SJCRH30 (cell line): ENCODE measurements at regions not wholly inside any gene's neighbourhood (a gene's known extent, or its start where the extent isn't known, plus 50 kb on each side); places are given as distances from the start of the nearest gene placed in this dataset.
A peak's percentile ranks its signal among the peaks of the same experiment; 100 is the strongest.
"Not testable (repeated sequence)": the region's sequence is repeated elsewhere in the genome, so short reads cannot be mapped to it uniquely, and the experiment has no call there.

Experiments
- DNase-seq, 2 experiments: peaks; one replicate each; pipeline ENCODE4 v3.0.0-alpha.2; 2015 to 2020
- H3K27ac ChIP-seq: fragments of 250-450 bp; sonication (Bioruptor Pico); 2 replicates; pipeline ENCODE4 v1.5.1; 2020; ENCODE audit warnings: mild to moderate bottlenecking, moderate library complexity
- H3K27me3 ChIP-seq: fragments of 250-450 bp; sonication (Bioruptor Pico); 2 replicates; pipeline ENCODE4 v1.5.1; 2020; ENCODE audit warnings: mild to moderate bottlenecking, moderate library complexity
- H3K36me3 ChIP-seq: fragments of 250-450 bp; sonication (Bioruptor Pico); 2 replicates; pipeline ENCODE4 v1.5.1; 2020; ENCODE audit warnings: mild to moderate bottlenecking, moderate library complexity
- H3K4me1 ChIP-seq: fragments of 250-450 bp; sonication (Bioruptor Pico); 2 replicates; pipeline ENCODE4 v1.5.1; 2020; ENCODE audit warnings: mild to moderate bottlenecking, moderate library complexity
- H3K4me3 ChIP-seq: fragments of 250-450 bp; sonication (Bioruptor Pico); 2 replicates; pipeline ENCODE4 v1.5.1; 2020; ENCODE audit warnings: mild to moderate bottlenecking, moderate library complexity
- H3K9me3 ChIP-seq: fragments of 250-450 bp; sonication (Bioruptor Pico); replicated peaks from 2 replicates; pipeline ENCODE4 v1.5.1; 2020; ENCODE audit warnings: mild to moderate bottlenecking, moderate library complexity

GRCh38 chr2:13260402-13260801 lies 543.7 kb downstream of the TRIB2 start:
- peak; percentile 19 to 60 for DNase-seq
- H3K27me3 ChIP-seq, result no peaks in the 10 kb centered on the region
- no peaks in the 10 kb centered on the region for H3K36me3 ChIP-seq
- no peak overlapping the region for H3K4me3 ChIP-seq
- H3K4me1 ChIP-seq, result no peaks in the 10 kb centered on the region
- H3K9me3 ChIP-seq, result no peaks in the 10 kb centered on the region
- H3K27ac ChIP-seq, result no peak overlapping the region

GRCh38 chr2:13266166-13266565 lies 549.4 kb downstream of the TRIB2 start:
- Histone ChIP-seq H3K9me3 (no peaks in the 10 kb centered on the region), H3K36me3 (no peaks in the 10 kb centered on the region), H3K4me3 (no peak overlapping the region), H3K4me1 (peaks cover 3% of the 10 kb centered on the region), H3K27me3 (no peaks in the 10 kb centered on the region), H3K27ac (peak overlapping the region; percentile 22; the same call in 1 of the 2 replicates)
- no peak for DNase-seq

- Histone ChIP-seq H3K27me3 (no peaks in the 10 kb centered on the region), H3K9me3 (no peaks in the 10 kb centered on the region), H3K4me1 (no peaks in the 10 kb centered on the region), H3K27ac (no peak overlapping the region), H3K36me3 (no peaks in the 10 kb centered on the region), H3K4me3 (no peak overlapping the region)
- no peak for DNase-seq
Measured at GRCh38 chr2:13284688-13285087, 568.0 kb downstream of the TRIB2 start.

- Histone ChIP-seq H3K9me3 (no peaks in the 10 kb centered on the region), H3K27me3 (no peaks in the 10 kb centered on the region), H3K4me1 (no peaks in the 10 kb centered on the region), H3K4me3 (no peak overlapping the region), H3K27ac (no peak overlapping the region), H3K36me3 (no peaks in the 10 kb centered on the region)
- no peak for DNase-seq
Measured at GRCh38 chr2:13289310-13289709, 572.6 kb downstream of the TRIB2 start.

GRCh38 chr2:13308478-13308805 lies 591.7 kb downstream of the TRIB2 start:
- H3K27ac ChIP-seq, H3K4me1 ChIP-seq, H3K36me3 ChIP-seq, H3K4me3 ChIP-seq, H3K27me3 ChIP-seq, DNase-seq, H3K9me3 ChIP-seq: not testable (repeated sequence)

GRCh38 chr2:13308989-13309388 lies 592.3 kb downstream of the TRIB2 start:
- Histone ChIP-seq H3K27ac (no peak overlapping the region), H3K36me3 (no peaks in the 10 kb centered on the region), H3K4me1 (no peaks in the 10 kb centered on the region), H3K9me3 (no peaks in the 10 kb centered on the region), H3K27me3 (peaks cover 3% of the 10 kb centered on the region; the same call in 1 of the 2 replicates), H3K4me3 (no peak overlapping the region)
- no peak for DNase-seq

GRCh38 chr2:13332060-13332459 lies 615.3 kb downstream of the TRIB2 start:
- H3K27ac ChIP-seq, result no peak overlapping the region
- no peaks in the 10 kb centered on the region for H3K9me3 ChIP-seq
- no peaks in the 10 kb centered on the region for H3K27me3 ChIP-seq
- no peaks in the 10 kb centered on the region for H3K4me1 ChIP-seq
- no peak overlapping the region for H3K4me3 ChIP-seq
- no peak for DNase-seq
- no peaks in the 10 kb centered on the region for H3K36me3 ChIP-seq

GRCh38 chr2:13334071-13334470 lies 617.3 kb downstream of the TRIB2 start:
- H3K27ac ChIP-seq, H3K9me3 ChIP-seq, H3K4me3 ChIP-seq, H3K4me1 ChIP-seq, H3K36me3 ChIP-seq, H3K27me3 ChIP-seq, DNase-seq: not testable (repeated sequence)

GRCh38 chr2:13334545-13334944 lies 617.8 kb downstream of the TRIB2 start:
- H3K9me3 ChIP-seq, result no peaks in the 10 kb centered on the region

GRCh38 chr2:13335862-13336535 lies 619.3 kb downstream of the TRIB2 start:
- Histone ChIP-seq H3K36me3 (no peaks in the 10 kb centered on the region), H3K9me3 (no peaks in the 10 kb centered on the region), H3K27me3 (no peaks in the 10 kb centered on the region), H3K27ac (no peak overlapping the region), H3K4me1 (no peaks in the 10 kb centered on the region), H3K4me3 (no peak overlapping the region)
- DNase-seq, result no peak

More at GRCh38 chr2:13334545-13334944, 617.8 kb downstream of the TRIB2 start:
- Histone ChIP-seq H3K27me3 (no peaks in the 10 kb centered on the region), H3K27ac (no peak overlapping the region), H3K36me3 (no peaks in the 10 kb centered on the region), H3K4me3 (no peak overlapping the region), H3K4me1 (no peaks in the 10 kb centered on the region)
- DNase-seq, result no peak

GRCh38 chr2:13351068-13351467 lies 634.3 kb downstream of the TRIB2 start:
- no peak for DNase-seq
- H3K27ac ChIP-seq, result no peak overlapping the region
- H3K4me1 ChIP-seq, result no peaks in the 10 kb centered on the region
- no peaks in the 10 kb centered on the region for H3K36me3 ChIP-seq
- H3K4me3 ChIP-seq, result no peak overlapping the region
- H3K27me3 ChIP-seq, result no peaks in the 10 kb centered on the region; the same call in 1 of the 2 replicates
- no peaks in the 10 kb centered on the region for H3K9me3 ChIP-seq

- H3K9me3 ChIP-seq, result no peaks in the 10 kb centered on the region
- H3K27me3 ChIP-seq, result no peaks in the 10 kb centered on the region; the same call in 1 of the 2 replicates
- no peak for DNase-seq
- no peaks in the 10 kb centered on the region for H3K4me1 ChIP-seq
- H3K4me3 ChIP-seq, result no peak overlapping the region
- H3K36me3 ChIP-seq, result no peaks in the 10 kb centered on the region
- no peak overlapping the region for H3K27ac ChIP-seq
Measured at GRCh38 chr2:13353083-13353482, 636.3 kb downstream of the TRIB2 start.

- Histone ChIP-seq H3K27me3 (no peaks in the 10 kb centered on the region; the same call in 1 of the 2 replicates), H3K9me3 (no peaks in the 10 kb centered on the region), H3K27ac (no peak overlapping the region), H3K36me3 (no peaks in the 10 kb centered on the region), H3K4me3 (no peak overlapping the region), H3K4me1 (no peaks in the 10 kb centered on the region)
- DNase-seq, result no peak
Measured at GRCh38 chr2:13354031-13354430, 637.3 kb downstream of the TRIB2 start.

GRCh38 chr2:13381928-13382327 lies 665.2 kb downstream of the TRIB2 start:
- not testable (repeated sequence) for H3K27me3 ChIP-seq, DNase-seq, H3K4me1 ChIP-seq, H3K36me3 ChIP-seq, H3K27ac ChIP-seq, H3K9me3 ChIP-seq, H3K4me3 ChIP-seq

- H3K9me3 ChIP-seq, H3K27me3 ChIP-seq, H3K4me3 ChIP-seq, H3K36me3 ChIP-seq, H3K27ac ChIP-seq, H3K4me1 ChIP-seq, DNase-seq: not testable (repeated sequence)
Measured at GRCh38 chr2:13389172-13389571, 672.4 kb downstream of the TRIB2 start.

- no peaks in the 10 kb centered on the region for H3K27me3 ChIP-seq
- no peak overlapping the region for H3K27ac ChIP-seq
- no peaks in the 10 kb centered on the region for H3K36me3 ChIP-seq
Measured at GRCh38 chr2:13390676-13391075, 673.9 kb downstream of the TRIB2 start.

More at GRCh38 chr2:13390676-13391075, 673.9 kb downstream of the TRIB2 start:
- Histone ChIP-seq H3K9me3 (0 out of 2 replicates have a peak, but pooled peaks cover 4% of the 10 kb centered on the region), H3K4me1 (no peaks in the 10 kb centered on the region), H3K4me3 (no peak overlapping the region)
- DNase-seq, result no peak
